Stimulated activated naive CD4-positive, alpha-beta T cell (primary cell): ENCODE measurements at regions not wholly inside any gene's neighbourhood (a gene's known extent, or its start where the extent isn't known, plus 50 kb on each side); places are given as distances from the start of the nearest gene placed in this dataset.

Experiments
- DNase-seq, 6 experiments: peaks; one replicate each; lab custom pipeline; 2025; lab: John Stamatoyannopoulos, UW

DNA sequence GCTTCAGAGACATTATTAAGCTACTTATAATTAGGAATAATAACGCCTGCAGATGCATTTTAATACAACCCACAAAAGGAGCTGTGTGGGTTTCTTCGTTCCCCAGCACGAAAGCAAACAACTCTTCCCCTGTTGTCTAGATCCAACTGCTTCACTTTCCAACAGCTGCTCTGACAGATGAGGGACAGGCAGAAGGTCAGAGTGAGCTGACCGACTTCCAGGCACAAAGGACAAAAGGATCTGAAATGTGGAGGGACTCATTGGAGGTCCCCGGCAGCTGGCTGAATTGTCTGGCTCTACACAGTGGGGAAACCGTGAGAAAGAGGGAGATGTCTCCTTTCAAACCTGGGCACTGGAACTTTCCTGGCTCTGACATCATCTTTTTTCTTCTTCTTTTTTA lies 79.1 kb upstream of the ALDH1B1 start:
- no peak for DNase-seq

DNA sequence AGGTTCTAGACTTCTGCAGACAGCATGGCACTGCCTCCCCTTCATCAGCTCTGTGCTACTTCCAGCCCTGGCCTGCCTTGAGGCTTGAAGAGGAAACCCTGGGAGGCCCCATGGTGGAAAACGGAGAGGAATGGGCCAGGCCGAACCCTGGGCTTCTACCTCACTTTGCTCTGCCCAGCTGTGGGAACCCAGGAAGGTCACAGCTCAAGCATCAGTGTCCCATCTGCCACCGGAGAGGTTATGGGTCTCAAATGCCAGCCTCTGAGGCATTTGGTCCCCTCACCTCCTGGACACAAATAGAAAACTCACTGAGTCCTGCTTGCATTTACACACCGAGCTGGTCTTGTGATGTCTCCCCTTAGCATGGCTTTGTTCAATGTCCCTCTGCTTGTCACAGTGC lies 80.1 kb upstream of the ALDH1B1 start:
- DNase-seq: no peak

GRCh38 chr9:38311382-38312270 lies 80.9 kb upstream of the ALDH1B1 start:
- DNase-seq: no peak

DNA sequence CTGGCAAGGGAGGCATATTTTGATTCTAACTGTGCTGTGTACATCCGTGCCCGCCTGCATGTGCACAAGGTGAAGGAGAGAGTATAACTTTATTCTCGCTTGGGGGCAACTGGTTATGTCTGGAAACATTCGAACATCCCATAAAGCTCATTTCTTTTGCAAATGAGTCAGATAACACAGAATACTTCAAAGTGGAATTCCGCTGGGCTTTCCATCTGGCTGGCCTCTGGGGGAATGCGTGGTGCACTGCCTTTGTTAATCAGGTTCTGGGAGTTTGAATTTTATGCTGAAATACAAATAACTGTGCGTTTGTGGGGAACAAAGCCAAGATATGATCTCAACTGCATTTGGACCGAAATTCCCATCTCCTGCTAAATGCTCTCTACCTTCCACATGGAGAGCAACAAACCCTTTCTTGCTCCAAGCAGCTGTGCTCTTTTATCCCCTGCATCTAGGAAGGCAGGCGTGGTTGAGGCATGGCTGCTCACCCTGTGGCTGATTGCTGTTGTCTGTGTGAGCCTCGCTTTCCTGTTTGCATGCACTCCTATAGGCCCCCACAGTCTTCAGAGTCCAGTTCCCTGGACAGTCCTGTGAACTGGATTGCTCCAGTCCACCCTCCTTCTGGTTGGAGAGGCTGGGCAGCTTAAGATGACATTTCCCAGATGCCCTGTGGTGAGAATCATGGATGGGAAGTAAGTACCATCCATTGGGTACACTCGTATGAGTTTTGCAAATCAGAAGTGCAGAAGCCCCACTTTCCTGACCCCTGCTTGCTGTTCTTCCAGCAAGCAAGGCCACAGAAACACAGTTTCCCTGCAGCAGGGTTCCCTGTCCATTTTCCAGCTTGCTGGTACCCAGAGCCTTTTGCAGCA lies 82.9 kb upstream of the ALDH1B1 start:
- no peak for DNase-seq

- DNase-seq: no peak
Observed at GRCh38 chr9:38308136-38308535, 84.4 kb upstream of the ALDH1B1 start.

GRCh38 chr9:38306899-38307298 lies 85.6 kb upstream of the ALDH1B1 start:
- DNase-seq: no peak

DNA sequence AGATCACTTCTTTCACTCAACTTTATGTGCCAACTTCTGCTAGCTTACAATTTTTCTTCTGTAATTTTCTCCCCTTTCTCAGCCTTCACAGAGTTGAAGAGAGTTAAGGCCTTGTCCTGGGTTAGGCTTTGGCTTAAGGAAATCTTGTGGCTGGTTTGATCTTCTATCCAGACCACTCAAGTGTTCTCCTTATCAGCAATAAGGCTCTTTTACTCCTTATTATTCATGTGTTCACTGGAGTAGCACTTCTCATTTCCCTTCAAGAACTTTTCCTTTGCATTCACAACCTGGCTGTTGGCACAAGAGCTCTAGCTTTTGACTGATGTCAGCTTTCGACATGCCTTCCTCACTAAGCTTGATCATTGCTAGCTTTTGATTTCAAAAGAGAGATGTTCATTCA lies 86.9 kb upstream of the ALDH1B1 start:
- DNase-seq: no peak

GRCh38 chr9:38301376-38302106 lies 91.0 kb upstream of the ALDH1B1 start:
- DNase-seq: no peak

- DNase-seq: no peak
Observed at GRCh38 chr9:38299856-38300255, 92.6 kb upstream of the ALDH1B1 start.

DNA sequence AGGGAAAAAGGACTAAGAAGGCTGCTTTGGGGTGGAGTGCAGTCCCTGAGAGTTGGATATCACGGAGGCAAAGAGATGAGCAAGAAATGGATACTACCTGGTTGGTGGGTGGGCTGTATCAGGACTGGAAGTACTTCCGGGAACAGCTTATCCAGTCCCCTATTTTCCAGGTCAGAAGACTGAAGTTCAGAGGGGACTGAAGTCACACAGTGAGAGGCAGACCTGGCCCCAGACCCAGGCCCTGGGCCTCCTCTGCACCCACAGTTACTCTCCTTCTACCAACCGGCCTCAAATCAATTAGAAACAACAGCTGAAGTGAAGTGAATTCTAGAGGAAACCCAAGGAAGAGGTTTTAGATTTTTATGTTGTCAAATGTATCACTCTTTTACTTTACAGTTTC lies 93.6 kb upstream of the ALDH1B1 start:
- DNase-seq: no peak

DNA sequence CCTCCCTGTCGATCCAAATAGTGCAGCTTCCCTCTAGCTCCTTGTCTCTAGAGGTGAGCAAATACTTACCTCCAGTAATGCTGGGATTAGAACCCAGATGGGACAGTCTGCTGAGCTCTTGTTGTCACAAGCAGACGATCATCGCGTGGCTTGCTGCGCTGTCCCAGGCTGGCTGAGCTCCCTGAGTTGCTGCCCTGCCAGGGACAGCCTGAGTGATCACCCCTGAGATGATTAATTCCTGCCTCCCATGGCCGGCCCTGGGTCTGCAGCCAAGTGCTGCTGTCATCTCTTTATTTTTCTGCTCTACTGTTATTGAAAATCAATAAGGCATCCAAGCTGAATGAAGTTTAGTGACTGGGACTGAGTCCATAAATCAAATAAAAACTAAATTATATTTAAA lies 94.0 kb upstream of the ALDH1B1 start:
- no peak for DNase-seq

DNA sequence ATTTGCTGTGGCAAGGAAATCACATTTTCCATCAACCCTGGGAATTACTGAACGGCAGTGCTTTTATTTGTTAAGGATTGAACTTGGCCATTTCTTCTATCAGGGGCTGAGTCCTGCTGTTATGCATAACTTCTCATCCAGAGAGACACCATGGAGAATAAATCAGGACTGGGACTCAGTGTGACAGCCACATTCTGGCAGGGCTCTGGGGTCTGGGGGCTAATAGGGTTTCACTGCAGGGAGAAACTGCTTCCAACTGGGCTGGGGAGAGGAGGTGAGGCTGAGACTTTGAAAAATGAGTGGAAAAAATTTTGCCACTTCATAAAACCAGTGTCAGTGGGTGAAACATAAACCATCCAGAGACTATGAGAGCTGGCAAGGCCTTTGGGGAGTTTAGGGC lies 95.7 kb upstream of the ALDH1B1 start:
- DNase-seq: no peak

GRCh38 chr9:38295764-38296163 lies 96.7 kb upstream of the ALDH1B1 start:
- no peak for DNase-seq

DNA sequence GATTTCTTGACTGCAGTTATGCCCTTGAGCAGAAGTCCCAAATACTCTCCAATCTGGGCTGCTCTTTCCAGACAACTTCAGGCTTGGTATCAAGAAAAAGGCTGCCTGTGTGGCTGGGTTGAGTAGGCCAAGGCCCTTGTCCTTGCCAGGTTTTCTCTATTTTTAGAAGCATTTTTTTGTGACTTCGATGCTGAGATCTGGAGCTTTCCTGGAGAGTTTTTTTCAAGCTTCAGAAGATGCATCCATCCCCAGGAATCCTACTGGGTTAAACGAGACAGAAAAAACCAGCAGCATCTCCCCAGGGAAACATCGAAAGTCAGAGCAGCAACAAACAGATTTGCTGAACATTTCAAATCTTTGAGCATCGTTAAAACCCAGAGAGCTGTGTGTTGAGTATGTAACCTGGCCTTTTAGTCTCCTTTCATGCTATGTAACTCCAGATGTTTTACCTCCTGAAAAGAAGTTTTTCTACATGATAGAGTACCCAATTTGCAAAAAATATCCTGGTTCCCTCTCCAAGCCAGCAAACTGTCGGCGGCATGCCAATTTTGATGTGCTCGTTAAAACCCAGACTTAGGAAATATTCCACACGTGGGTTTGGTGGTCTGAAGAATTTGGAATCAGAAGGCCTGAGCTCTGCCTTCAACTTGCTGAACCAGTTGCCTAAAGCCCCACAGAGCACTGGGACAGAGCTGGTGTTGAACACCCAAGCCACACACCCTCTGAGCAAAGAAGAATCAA lies 98.1 kb upstream of the ALDH1B1 start:
- DNase-seq: no peak

GRCh38 chr9:38293022-38293421 lies 99.5 kb upstream of the ALDH1B1 start:
- DNase-seq: no peak

- no peak for DNase-seq
Observed at GRCh38 chr9:38292480-38292879, 100.0 kb upstream of the ALDH1B1 start.

GRCh38 chr9:38289866-38290245 lies 102.6 kb upstream of the ALDH1B1 start:
- DNase-seq: no peak

GRCh38 chr9:38289236-38289865 lies 103.2 kb upstream of the ALDH1B1 start:
- no peak for DNase-seq

GRCh38 chr9:38288502-38288901 lies 104.0 kb upstream of the ALDH1B1 start:
- DNase-seq: no peak

DNA sequence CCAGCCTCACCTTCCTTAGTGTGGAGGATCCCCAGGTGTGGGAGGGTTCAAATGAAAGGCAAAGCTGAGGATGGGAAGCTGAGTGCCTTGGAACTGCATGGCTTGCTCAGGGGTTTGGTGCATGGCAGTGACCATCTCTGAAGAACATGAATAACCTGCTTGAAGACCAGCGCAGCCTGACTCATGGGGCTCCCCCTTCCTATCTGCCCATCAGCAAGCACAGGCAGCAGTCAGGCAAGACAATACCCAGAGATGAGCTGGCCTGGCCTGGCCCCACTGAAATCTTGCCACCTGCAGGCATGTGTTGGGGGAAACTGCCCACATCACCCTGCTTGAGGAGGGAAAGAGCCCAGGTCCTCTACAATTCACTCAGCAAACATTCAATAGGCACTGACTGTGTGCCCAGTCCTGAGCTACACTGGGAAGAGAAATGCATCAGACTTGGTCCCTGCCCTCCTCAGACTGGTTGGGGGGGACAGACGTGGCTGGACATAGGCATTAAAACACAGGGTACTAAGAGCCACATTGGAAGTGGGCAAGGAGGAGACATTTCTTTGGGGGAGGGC lies 105.0 kb upstream of the ALDH1B1 start:
- DNase-seq: no peak

- DNase-seq: no peak
Observed at GRCh38 chr9:38286766-38287165, 105.7 kb upstream of the ALDH1B1 start.
